GM12878 (cell line): ENCODE measurements at regions not wholly inside any gene's neighbourhood (a gene's known extent, or its start where the extent isn't known, plus 50 kb on each side); places are given as distances from the start of the nearest gene placed in this dataset.

Source experiments
- ATAC-seq: fragments of 200-7000 bp; cut with Tn5 transposase; 3 replicates; pipeline ENCODE4 v1.9.1; 2020; ENCODE audit warnings: mild to moderate bottlenecking, moderate library complexity
- BruUV-seq: library from RNA; stranded (reverse); fragments of 400-500 nt; replicated peaks from 2 replicates; lab custom pipeline; 2021; lab: Mats Ljungman, UMichigan
- CTCF ChIA-PET: fragments of 300-600 bp; sonication (Branson Sonifier 250); formaldehyde crosslinking; extraction: SDS; loops from one replicate; lab custom pipeline; 2021; ENCODE audit warnings: inconsistent platforms; lab: Yijun Ruan, JAX
- POLR2A ChIA-PET: fragments of 350-600 bp; formaldehyde crosslinking; extraction: SDS; loops from one replicate; lab custom pipeline; 2021; ENCODE audit warnings: inconsistent platforms; lab: Charles Lee
- RAD21 ChIA-PET: fragments of 300-600 bp; sonication (Branson Sonifier 250); formaldehyde crosslinking; loops from one replicate; lab custom pipeline; 2023; ENCODE audit warnings: antibody characterized with exemption; ENCODE audit not compliant: unreplicated experiment; lab: Charles Lee
- SMC1A ChIA-PET: fragments of 300-600 bp; sonication (Branson Sonifier 250); formaldehyde crosslinking; loops from one replicate; lab custom pipeline; 2023; ENCODE audit not compliant: unreplicated experiment, uncharacterized antibody; lab: Charles Lee
- DNase-seq: peaks from one replicate; pipeline ENCODE4 v3.0.0-alpha.2; 2011; ENCODE audit warnings: low read depth, low spot score
- FAIRE-seq: peaks from 3 replicates; lab custom pipeline; 2011; peaks lifted over from hg19 to GRCh38; lab: Jason Lieb, UNC
- H2AFZ ChIP-seq: 2 replicates; pipeline ENCODE4 v1.6.0; 2011; ENCODE audit warnings: low read depth, low read length, control low read depth; ENCODE audit not compliant: control insufficient read depth
- H3K27ac ChIP-seq: 2 replicates; pipeline ENCODE4 v1.5.1; 2011; ENCODE audit warnings: control low read depth; ENCODE audit not compliant: control insufficient read depth, insufficient read depth
- H3K27me3 ChIP-seq, 2 experiments: replicated peaks in 1 of 2; 2 replicates each; pipeline versions ENCODE4 v1.6.0 to v1.6.1; 2011; ENCODE audit warnings: low read length in 1 of 2; ENCODE audit not compliant: control insufficient read depth in 2 of 2, insufficient read depth in 2 of 2
- H3K36me3 ChIP-seq, 2 experiments: 2 replicates each; pipeline ENCODE4 v1.5.1; 2011; ENCODE audit warnings: low read length in 1 of 2; ENCODE audit not compliant: control insufficient read depth in 2 of 2, insufficient read depth in 2 of 2
- H3K4me1 ChIP-seq: 2 replicates; pipeline ENCODE4 v1.6.1; 2011; ENCODE audit warnings: mild to moderate bottlenecking, low read length, moderate library complexity, mixed read lengths; ENCODE audit not compliant: control insufficient read depth, insufficient read depth
- H3K4me2 ChIP-seq: 2 replicates; pipeline ENCODE4 v1.6.0; 2011; ENCODE audit warnings: control low read depth; ENCODE audit not compliant: control insufficient read depth, insufficient read depth
- H3K4me3 ChIP-seq: fragments of 200-600 bp; sonication (generic); 2 replicates; pipeline ENCODE4 v1.5.1; 2016
- H3K79me2 ChIP-seq: 2 replicates; pipeline ENCODE4 v1.6.0; 2011; ENCODE audit warnings: low read length; ENCODE audit not compliant: control insufficient read depth, insufficient read depth
- H3K9ac ChIP-seq: 2 replicates; pipeline ENCODE4 v1.8.0; 2011; ENCODE audit warnings: low read length, control low read depth, mixed read lengths; ENCODE audit not compliant: control insufficient read depth, insufficient read depth
- H3K9me3 ChIP-seq: replicated peaks from 3 replicates; pipeline ENCODE4 v1.5.1; 2011; ENCODE audit warnings: mild to moderate bottlenecking, low read length; ENCODE audit not compliant: control insufficient read depth, insufficient read depth
- H4K20me1 ChIP-seq: 2 replicates; pipeline ENCODE4 v1.6.0; 2011; ENCODE audit not compliant: control insufficient read depth, insufficient read depth
- ASH2L ChIP-seq: fragments of 300-600, 200-600 bp; sonication (generic); IDR thresholded peaks from 2 replicates; pipeline ENCODE4 v1.6.1; 2017; ENCODE audit warnings: low read depth, mild to moderate bottlenecking, borderline replicate concordance
- CBX3 ChIP-seq: fragments of 200-600 bp; sonication (generic); IDR thresholded peaks from 2 replicates; pipeline ENCODE4 v1.6.1; 2016; ENCODE audit warnings: low read depth, borderline replicate concordance
- CHD4 ChIP-seq: fragments of 200-600 bp; sonication (generic); IDR thresholded peaks from 2 replicates; pipeline ENCODE4 v1.6.1; 2016; ENCODE audit warnings: mild to moderate bottlenecking
- CTCF ChIP-seq, 3 experiments: IDR thresholded peaks in 2 of 3; conservative IDR thresholded peaks in 1 of 3; 2 replicates each; pipeline ENCODE4 v1.5.1; 2011; ENCODE audit warnings: low read depth in 3 of 3, low read length in 3 of 3, mild to moderate bottlenecking in 3 of 3, control low read depth in 2 of 3, moderate library complexity in 2 of 3, inconsistent platforms in 1 of 3, mixed read lengths in 1 of 3; ENCODE audit not compliant: control insufficient read depth in 2 of 3, insufficient read depth in 1 of 3; ENCODE audit errors: extremely low read depth in 1 of 3
- EGR1 ChIP-seq, 2 experiments: IDR thresholded peaks; 1 replicate in 1 of 2; 2 replicates in 1 of 2; pipeline ENCODE4 v1.6.1; 2011 to 2012; ENCODE audit warnings: low read depth in 2 of 2, low read length in 2 of 2, borderline replicate concordance in 1 of 2, mild to moderate bottlenecking in 1 of 2, moderate library complexity in 1 of 2
- KLF5 ChIP-seq: fragments of 450-650 bp; IDR thresholded peaks from 2 replicates; pipeline ENCODE4 v1.6.1; 2014; ENCODE audit warnings: mild to moderate bottlenecking; ENCODE audit not compliant: partially characterized antibody
- MEF2A ChIP-seq: IDR thresholded peaks from 2 replicates; pipeline ENCODE4 v1.6.1; 2011; ENCODE audit warnings: low read depth, mild to moderate bottlenecking, low read length, moderate library complexity; ENCODE audit not compliant: insufficient read depth
- MXI1 ChIP-seq: fragments of 150-350 bp; IDR thresholded peaks from 2 replicates; pipeline ENCODE4 v1.6.1; 2011; ENCODE audit warnings: low read depth, mild to moderate bottlenecking, inconsistent platforms, low read length, improper control_type of control experiment
- POLR2AphosphoS5 ChIP-seq: IDR thresholded peaks from 2 replicates; pipeline ENCODE4 v1.6.1; 2011; ENCODE audit warnings: mild to moderate bottlenecking, low read length, inconsistent platforms
- STAT1 ChIP-seq: fragments of 450-650 bp; conservative IDR thresholded peaks from 2 replicates; pipeline ENCODE4 v1.6.1; 2014; ENCODE audit warnings: antibody characterized with exemption, mild to moderate bottlenecking
- SUPT20H ChIP-seq: IDR thresholded peaks from 2 replicates; pipeline ENCODE4 v1.6.1; 2011; ENCODE audit warnings: low read depth, mild to moderate bottlenecking, low read length, moderate library complexity, borderline replicate concordance; ENCODE audit not compliant: control insufficient read depth
- ZBTB4 ChIP-seq: fragments of 450-650 bp; formaldehyde crosslinking; IDR thresholded peaks from 2 replicates; pipeline ENCODE4 v1.4.0; 2022; ENCODE audit warnings: mild to moderate bottlenecking, moderate library complexity
- ZNF24 ChIP-seq: fragments of 450-650 bp; IDR thresholded peaks from 2 replicates; pipeline ENCODE4 v1.6.1; 2017; ENCODE audit warnings: antibody characterized with exemption, mild to moderate bottlenecking
- WGBS: methylation state at CpG from one replicate; pipeline ENCODE4 v1.1.6; 2016; ENCODE audit warnings: low lambda C conversion rate; ENCODE audit not compliant: insufficient replicate concordance, insufficient coverage; ENCODE audit errors: missing lambda C conversion rate; 5-methylcytosine and 5-hydroxymethylcytosine counted together
- in situ Hi-C: fragments of 300-500 bp; cut with MboI; formaldehyde crosslinking; loops from 9 replicates; pipeline ENCODE4 v1.14.3; 2018; ENCODE audit warnings: mixed read lengths
- intact Hi-C: fragments of 100-400 bp; cut with micrococcal nuclease; formaldehyde crosslinking; loops from one replicate; pipeline ENCODE4 v1.14.2; 2022; ENCODE audit not compliant: unreplicated experiment

GRCh38 chr11:91998481-91998880 is 226.1 kb upstream of the FAT3 start:
- Histone ChIP-seq H4K20me1 (no peaks in the 10 kb centered on the region), H3K4me2 (no peak overlapping the region), H3K36me3 (no peaks in the 10 kb centered on the region), H3K27ac (no peak overlapping the region), H2AFZ (no peak overlapping the region), H3K9me3 (no peaks in the 10 kb centered on the region), H3K27me3 (no peaks in the 10 kb centered on the region), H3K79me2 (no peaks in the 10 kb centered on the region), H3K4me3 (no peak overlapping the region), H3K4me1 (no peaks in the 10 kb centered on the region), H3K9ac (no peak overlapping the region)
- no TSS peak for BruUV-seq
- intact Hi-C loops (no loop called here), in situ Hi-C loops (no loop called here)
- TF ChIP-seq POLR2AphosphoS5, result no peak
- TF ChIP-seq MEF2A, result no peak
- TF ChIP-seq ASH2L, result no peak
- no peak for TF ChIP-seq ZBTB4 (CRISPR knock-in tag)
- TF ChIP-seq STAT1, result no peak
- TF ChIP-seq CTCF (IDR thresholded peaks at IDR 0.05 in 2 of 3, conservative IDR thresholded peaks at IDR 0.05 in 1 of 3; ENCODE audit: control insufficient read depth in 2 of 3, extremely low read depth in 1 of 3, insufficient read depth in 1 of 3, low read depth in 3 of 3, low read length in 3 of 3), result no peak
- no peak for TF ChIP-seq ZNF24
- TF ChIP-seq KLF5, result no peak
- no peak for TF ChIP-seq EGR1 (IDR thresholded peaks at IDR 0.05; ENCODE audit: borderline replicate concordance in 1 of 2, low read depth in 2 of 2, low read length in 2 of 2)
- no peak for TF ChIP-seq CHD4
- TF ChIP-seq MXI1, result no peak
- no peak for TF ChIP-seq CBX3
- TF ChIP-seq SUPT20H, result no peak
- DNase-seq (no peak), FAIRE-seq (no peak), ATAC-seq (no peak)
- ChIA-PET CTCF (no interaction called here), RAD21 (no interaction called here), SMC1A (no interaction called here), POLR2A (no interaction called here)
- WGBS, result 44% methylated on average over 2 of the region's 2 CpGs
